Hepatocyte (in vitro differentiated cells): ENCODE measurements at regions not wholly inside any gene's neighbourhood (a gene's known extent, or its start where the extent isn't known, plus 50 kb on each side); places are given as distances from the start of the nearest gene placed in this dataset.

ENCODE experiments used
- DNase-seq: peaks from one replicate; pipeline ENCODE4 v3.0.0-alpha.2; 2016; ENCODE audit warnings: low spot score
- H2AFZ ChIP-seq: fragments of 200-600 bp; sonication (generic); 2 replicates; pipeline ENCODE4 v1.6.0; 2016; ENCODE audit warnings: antibody characterized with exemption, mild to moderate bottlenecking
- H3K27ac ChIP-seq: fragments of 200-600 bp; sonication (generic); 2 replicates; pipeline ENCODE4 v1.5.1; 2016; ENCODE audit warnings: mild to moderate bottlenecking
- H3K27me3 ChIP-seq: fragments of 200-600 bp; sonication (generic); 2 replicates; pipeline ENCODE4 v1.6.1; 2016
- H3K36me3 ChIP-seq: fragments of 200-600 bp; sonication (generic); replicated peaks from 2 replicates; pipeline ENCODE4 v1.5.1; 2016; ENCODE audit warnings: low read depth; ENCODE audit not compliant: insufficient read depth
- H3K4me1 ChIP-seq: fragments of 200-600 bp; sonication (generic); 2 replicates; pipeline ENCODE4 v1.5.1; 2016; ENCODE audit warnings: mild to moderate bottlenecking, moderate library complexity; ENCODE audit not compliant: insufficient read depth
- H3K4me2 ChIP-seq: fragments of 200-600 bp; sonication (generic); 2 replicates; pipeline ENCODE4 v1.6.0; 2016
- H3K4me3 ChIP-seq: fragments of 200-600 bp; sonication (generic); 2 replicates; pipeline ENCODE4 v1.5.1; 2016; ENCODE audit warnings: mild to moderate bottlenecking
- H3K79me2 ChIP-seq: fragments of 200-600 bp; sonication (generic); 2 replicates; pipeline ENCODE4 v1.6.0; 2017; ENCODE audit warnings: mild to moderate bottlenecking
- H3K9me2 ChIP-seq: fragments of 200-600 bp; sonication (generic); replicated peaks from 2 replicates; pipeline ENCODE4 v1.6.0; 2017; ENCODE audit warnings: mild to moderate bottlenecking; ENCODE audit not compliant: insufficient read depth
- H3K9me3 ChIP-seq: fragments of 200-600 bp; sonication (generic); 2 replicates; pipeline ENCODE4 v1.5.1; 2016; ENCODE audit warnings: low read depth, mild to moderate bottlenecking
- H4K20me1 ChIP-seq: fragments of 200-600 bp; sonication (generic); 2 replicates; pipeline ENCODE4 v1.6.0; 2016; ENCODE audit warnings: mild to moderate bottlenecking; ENCODE audit not compliant: insufficient read depth, poor library complexity, severe bottlenecking
- CTCF ChIP-seq: fragments of 200-600 bp; sonication (generic); IDR thresholded peaks from 2 replicates; pipeline ENCODE4 v1.5.1; 2016; ENCODE audit warnings: antibody characterized with exemption, mild to moderate bottlenecking; ENCODE audit not compliant: poor library complexity
- EZH2 ChIP-seq: fragments of 200-600 bp; sonication (generic); IDR thresholded peaks from 2 replicates; pipeline ENCODE4 v1.6.1; 2016; ENCODE audit warnings: antibody characterized with exemption, mild to moderate bottlenecking, borderline replicate concordance
- EZH2phosphoT487 ChIP-seq: fragments of 200-600 bp; sonication (generic); IDR thresholded peaks from one replicate; pipeline ENCODE4 v1.6.1; 2018; ENCODE audit warnings: antibody characterized with exemption, mild to moderate bottlenecking, low read depth, moderate library complexity; ENCODE audit not compliant: unreplicated experiment, severe bottlenecking
- WGBS: methylation state at CpG from one replicate; pipeline ENCODE4 v1.1.6; 2016; ENCODE audit warnings: low lambda C conversion rate; ENCODE audit errors: missing lambda C conversion rate; 5-methylcytosine and 5-hydroxymethylcytosine counted together

- no peaks in the 10 kb centered on the region for H3K9me3 ChIP-seq
- no peak overlapping the region for H2AFZ ChIP-seq
- no peaks in the 10 kb centered on the region for H3K4me1 ChIP-seq
- H3K79me2 ChIP-seq, result no peaks in the 10 kb centered on the region
- no peaks in the 10 kb centered on the region for H3K9me2 ChIP-seq
- H3K4me3 ChIP-seq, result no peak overlapping the region
- no peaks in the 10 kb centered on the region for H4K20me1 ChIP-seq
- no peak overlapping the region for H3K4me2 ChIP-seq
- WGBS, result 44% methylated on average over 1 of the region's 1 CpG
- no peak for DNase-seq
- no peaks in the 10 kb centered on the region for H3K36me3 ChIP-seq
- H3K27me3 ChIP-seq, result no peaks in the 10 kb centered on the region
- TF ChIP-seq EZH2 (no peak), CTCF (no peak), EZH2phosphoT487 (no peak)
- H3K27ac ChIP-seq, result no peak overlapping the region
Measured at GRCh38 chr11:37378958-37379357, 780.9 kb upstream of the RAG2 start.

- Histone ChIP-seq H3K79me2 (no peaks in the 10 kb centered on the region), H3K27ac (no peak overlapping the region), H3K4me1 (no peaks in the 10 kb centered on the region), H3K27me3 (no peaks in the 10 kb centered on the region), H3K4me2 (no peak overlapping the region), H4K20me1 (no peaks in the 10 kb centered on the region), H3K9me3 (no peaks in the 10 kb centered on the region), H2AFZ (no peak overlapping the region), H3K4me3 (no peak overlapping the region), H3K9me2 (no peaks in the 10 kb centered on the region), H3K36me3 (no peaks in the 10 kb centered on the region)
- no peak for DNase-seq
- 94% methylated on average over 2 of the region's 2 CpGs for WGBS
- TF ChIP-seq CTCF (no peak), EZH2 (no peak), EZH2phosphoT487 (no peak)
Measured at GRCh38 chr11:37372667-37373066, 774.6 kb upstream of the RAG2 start.

- Histone ChIP-seq H3K79me2 (no peaks in the 10 kb centered on the region), H4K20me1 (no peaks in the 10 kb centered on the region), H3K27ac (no peak overlapping the region), H3K4me3 (no peak overlapping the region), H3K36me3 (no peaks in the 10 kb centered on the region), H3K4me1 (no peaks in the 10 kb centered on the region), H3K27me3 (no peaks in the 10 kb centered on the region), H2AFZ (no peak overlapping the region), H3K9me2 (no peaks in the 10 kb centered on the region), H3K9me3 (no peaks in the 10 kb centered on the region), H3K4me2 (no peak overlapping the region)
- TF ChIP-seq CTCF, result no peak
- TF ChIP-seq EZH2, result no peak
- no peak for TF ChIP-seq EZH2phosphoT487
- no peak for DNase-seq
Measured at GRCh38 chr11:37371346-37371970, 773.4 kb upstream of the RAG2 start.

GRCh38 chr11:37370817-37371216 lies 772.8 kb upstream of the RAG2 start:
- DNase-seq, result no peak
- no peak overlapping the region for H3K4me2 ChIP-seq
- no peaks in the 10 kb centered on the region for H3K27me3 ChIP-seq
- H3K4me1 ChIP-seq, result no peaks in the 10 kb centered on the region
- TF ChIP-seq EZH2 (no peak), CTCF (no peak), EZH2phosphoT487 (no peak)
- 78% methylated on average over 2 of the region's 2 CpGs for WGBS
- no peaks in the 10 kb centered on the region for H4K20me1 ChIP-seq
- H3K9me2 ChIP-seq, result no peaks in the 10 kb centered on the region
- no peak overlapping the region for H3K4me3 ChIP-seq
- H3K9me3 ChIP-seq, result no peaks in the 10 kb centered on the region
- H2AFZ ChIP-seq, result no peak overlapping the region
- no peaks in the 10 kb centered on the region for H3K79me2 ChIP-seq
- H3K27ac ChIP-seq, result no peak overlapping the region
- H3K36me3 ChIP-seq, result no peaks in the 10 kb centered on the region
